Activated T-cell treated with anti-CD3 and anti-CD28 coated beads for 48 hours (primary cell): ENCODE measurements at regions not wholly inside any gene's neighbourhood (a gene's known extent, or its start where the extent isn't known, plus 50 kb on each side); places are given as distances from the start of the nearest gene placed in this dataset.
"Not testable (repeated sequence)": the region's sequence is repeated elsewhere in the genome, so short reads cannot be mapped to it uniquely, and the experiment has no call there.

Source experiments
- DNase-seq: peaks from one replicate; pipeline ENCODE4 v3.0.0-alpha.2; 2020; ENCODE audit warnings: low read depth

DNA sequence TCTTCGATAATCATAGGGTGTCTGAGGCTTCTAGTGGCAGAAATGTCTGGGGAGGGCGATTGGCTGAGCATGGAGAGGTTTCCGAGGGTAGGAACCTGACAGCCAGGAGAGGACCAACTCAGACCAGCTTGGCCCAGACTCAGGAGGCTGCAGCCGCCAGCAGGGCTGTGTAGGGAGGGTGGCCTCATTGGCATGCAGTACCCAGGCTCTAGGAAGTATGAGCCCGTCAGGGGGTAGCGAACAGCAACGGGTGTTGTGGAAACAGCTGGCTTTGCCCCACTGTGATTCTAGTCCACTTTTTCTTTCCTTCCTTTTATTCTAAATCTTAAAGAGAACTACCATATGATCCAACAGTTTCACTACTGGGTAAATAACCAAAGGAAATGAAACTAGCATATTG, 103.3 kb downstream of the DIRAS3 start:
- DNase-seq, result no peak

DNA sequence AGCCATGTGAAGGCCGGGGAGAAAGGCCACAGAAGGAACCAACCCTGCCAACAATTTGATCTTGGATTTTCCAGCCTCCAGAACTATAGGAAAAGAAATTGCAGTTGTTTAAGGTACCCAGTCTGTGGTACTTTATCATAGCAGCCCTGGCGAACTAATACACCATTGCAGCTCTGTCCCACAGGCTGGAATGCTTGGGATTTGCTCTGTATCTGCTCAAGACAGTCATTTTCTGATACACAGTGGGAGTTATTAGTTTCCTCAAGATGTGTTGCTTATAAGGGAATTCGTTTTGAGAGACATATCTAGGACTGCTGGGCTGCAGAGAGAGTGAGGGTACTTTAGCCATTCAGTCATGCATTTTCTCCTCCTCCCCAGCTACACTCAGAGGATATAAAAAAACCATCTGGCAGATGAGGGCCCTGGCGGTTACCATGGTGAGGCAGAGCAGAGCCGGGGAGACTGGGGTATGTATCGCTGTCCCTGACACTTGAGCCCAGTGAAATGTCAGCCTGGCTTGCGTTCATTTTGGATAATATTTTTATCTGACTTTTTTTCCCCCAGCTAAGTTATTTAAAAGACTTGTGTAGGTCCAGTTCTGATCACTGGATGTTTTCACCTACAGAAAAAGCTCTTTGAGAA, 104.6 kb downstream of the DIRAS3 start:
- no peak for DNase-seq

DNA sequence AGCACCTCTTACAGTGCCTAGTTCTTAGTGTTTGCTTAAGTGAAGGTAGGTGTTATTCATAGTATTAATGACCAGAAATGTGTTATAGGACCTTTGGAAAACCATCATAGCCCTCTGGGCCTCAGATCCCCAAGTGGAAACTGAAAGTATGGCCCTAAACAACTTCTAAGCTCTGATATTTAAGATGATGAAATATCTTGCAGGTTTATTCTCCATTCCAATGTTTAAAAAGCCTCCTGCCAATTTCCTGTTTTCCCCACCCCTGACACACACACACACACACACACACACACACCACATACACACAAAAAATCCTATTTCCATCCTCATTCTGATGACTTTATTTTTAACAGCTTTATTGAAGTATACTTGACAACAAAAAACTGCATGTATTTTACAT, 108.2 kb downstream of the DIRAS3 start:
- DNase-seq, result no peak

DNA sequence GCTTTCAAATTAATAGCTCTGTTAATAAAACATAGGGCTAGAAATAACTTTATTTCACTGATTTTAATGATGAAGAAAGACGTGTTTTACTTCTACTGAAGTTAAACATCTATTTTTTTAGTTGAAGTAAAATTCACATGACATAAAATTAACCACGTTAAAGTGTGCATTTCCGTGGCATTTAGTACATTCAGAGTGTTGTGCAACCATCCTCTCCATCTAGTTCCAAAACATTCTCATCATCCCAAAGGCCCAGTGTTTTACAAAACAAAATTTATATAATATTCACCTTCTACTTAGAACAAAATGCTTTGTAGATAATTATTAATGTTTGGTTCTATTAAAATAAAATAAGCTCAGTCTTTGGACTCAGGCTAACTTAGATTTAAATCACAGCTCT, 108.5 kb upstream of the GNG12 start:
- DNase-seq, result no peak

DNA sequence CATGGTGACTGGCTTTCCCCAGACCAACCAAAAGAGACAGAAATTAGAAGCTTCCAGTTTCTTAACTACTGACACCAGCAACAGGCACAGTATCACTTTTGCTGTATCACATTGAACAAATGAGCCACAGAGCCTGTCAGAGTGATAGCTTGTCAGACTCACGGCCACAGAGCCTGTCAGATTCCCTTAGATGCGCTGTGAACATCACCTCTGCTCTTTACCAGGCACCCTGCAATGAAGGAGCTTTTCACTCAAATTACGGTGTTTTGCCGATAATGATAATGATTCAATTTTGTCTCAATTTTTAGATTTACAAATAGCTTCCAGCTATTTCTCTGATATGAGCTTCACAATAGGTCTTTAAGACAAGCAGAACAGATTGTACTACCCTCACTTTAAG, 107.9 kb upstream of the GNG12 start:
- DNase-seq, result no peak

DNA sequence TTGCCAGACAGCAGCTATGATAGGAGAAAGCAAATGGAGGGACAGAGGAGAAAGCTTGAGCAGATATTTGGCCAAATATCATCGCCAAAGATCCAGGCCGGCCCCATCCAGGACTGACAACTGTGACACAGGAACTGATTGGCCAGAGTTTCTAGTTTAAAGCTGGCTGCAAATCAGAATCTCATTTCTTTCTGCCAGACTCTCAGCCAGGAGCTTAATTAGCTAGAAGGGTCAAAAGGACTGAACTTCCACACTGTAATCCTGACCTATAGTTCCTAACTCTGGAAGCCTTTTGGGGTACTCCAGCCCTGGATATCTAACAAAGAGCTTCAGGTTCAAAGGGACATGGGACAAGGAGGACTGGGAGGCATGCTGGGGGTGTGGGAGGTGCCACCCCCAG, 106.7 kb upstream of the GNG12 start:
- DNase-seq, result no peak

DNA sequence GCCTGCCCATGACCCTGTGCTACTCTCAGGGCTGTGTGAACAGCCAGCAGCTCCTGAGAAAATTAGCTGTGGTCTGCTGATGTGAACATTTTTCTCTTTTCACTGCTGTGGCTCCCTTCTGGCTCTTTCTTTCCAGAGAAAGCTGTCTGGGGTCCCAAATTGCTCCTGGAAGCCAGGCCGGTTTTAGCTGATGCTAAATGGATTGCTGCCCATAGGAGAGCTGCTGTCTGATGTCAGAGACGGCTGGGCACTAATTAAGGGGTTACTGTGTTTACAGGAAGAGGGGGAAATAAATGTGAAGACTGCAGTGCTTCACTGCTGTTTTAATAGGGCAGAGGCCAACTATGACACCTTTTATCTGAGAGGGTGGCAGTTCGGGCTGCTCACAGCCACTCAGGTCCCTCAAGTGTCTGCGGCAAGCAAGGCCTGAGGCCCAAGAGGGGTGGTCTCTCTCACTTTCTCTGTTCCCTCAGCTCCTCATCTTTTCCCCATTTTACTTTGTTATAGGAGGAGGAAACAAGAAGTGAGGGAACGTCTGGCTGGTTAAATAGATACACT, 106.0 kb upstream of the GNG12 start:
- no peak for DNase-seq

DNA sequence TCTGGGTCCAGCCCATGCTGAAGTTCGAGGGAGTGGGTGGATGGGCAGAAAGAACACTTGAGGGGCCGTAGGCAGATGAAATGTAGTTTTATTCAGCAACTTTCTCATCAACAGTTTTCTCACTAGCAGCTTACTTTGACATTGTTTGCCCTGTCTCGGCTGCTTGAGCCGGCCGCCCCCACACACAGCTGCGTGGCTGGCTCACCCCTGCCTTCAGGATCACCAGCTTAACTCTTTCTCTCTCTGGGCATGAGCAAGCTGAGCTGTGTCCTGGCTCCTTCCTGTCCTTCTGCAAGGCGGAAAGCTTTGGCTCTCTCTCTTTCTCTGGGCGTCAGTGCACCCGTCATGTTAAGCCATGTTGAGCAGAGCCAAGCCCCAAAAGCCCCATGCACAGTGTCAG, 104.4 kb upstream of the GNG12 start:
- DNase-seq, result no peak

DNA sequence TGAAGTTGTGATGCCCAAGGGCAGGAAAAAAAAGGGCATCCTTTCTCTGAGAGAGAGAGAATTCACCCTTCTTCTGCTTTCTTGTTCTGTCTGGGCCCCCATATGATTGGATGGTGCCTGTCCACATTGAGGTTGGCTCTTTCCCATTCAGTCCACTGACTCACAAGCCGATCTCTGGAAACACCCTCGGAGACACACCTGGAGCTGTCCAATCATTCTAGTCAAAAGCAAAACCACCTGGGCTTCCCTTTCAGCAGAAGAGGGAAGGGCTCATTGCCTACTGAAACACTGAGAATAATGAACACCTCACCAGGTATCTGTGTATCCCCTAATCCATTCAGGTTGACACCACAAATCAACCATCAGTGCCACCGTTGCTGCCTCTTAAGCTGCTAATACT, 103.7 kb upstream of the GNG12 start:
- DNase-seq, result no peak

DNA sequence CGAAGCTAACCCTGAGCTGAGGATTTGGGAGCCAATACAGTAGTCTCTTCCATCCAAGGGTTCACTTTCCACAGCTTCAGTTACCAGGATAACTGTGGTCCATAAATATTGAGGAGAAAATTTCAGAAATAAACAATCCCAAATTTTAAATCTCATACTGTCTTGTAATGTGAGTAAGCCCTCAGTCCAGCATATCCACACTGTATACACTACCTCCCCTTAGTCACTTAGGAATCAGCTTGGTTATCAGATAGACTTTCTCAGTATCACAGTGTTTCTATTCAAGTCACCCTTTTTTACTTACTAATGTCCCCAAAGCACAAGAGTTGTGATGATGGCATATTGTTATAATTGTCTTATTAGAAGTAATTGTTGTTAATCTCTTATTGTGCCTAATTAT, 102.3 kb upstream of the GNG12 start:
- DNase-seq, result no peak

DNA sequence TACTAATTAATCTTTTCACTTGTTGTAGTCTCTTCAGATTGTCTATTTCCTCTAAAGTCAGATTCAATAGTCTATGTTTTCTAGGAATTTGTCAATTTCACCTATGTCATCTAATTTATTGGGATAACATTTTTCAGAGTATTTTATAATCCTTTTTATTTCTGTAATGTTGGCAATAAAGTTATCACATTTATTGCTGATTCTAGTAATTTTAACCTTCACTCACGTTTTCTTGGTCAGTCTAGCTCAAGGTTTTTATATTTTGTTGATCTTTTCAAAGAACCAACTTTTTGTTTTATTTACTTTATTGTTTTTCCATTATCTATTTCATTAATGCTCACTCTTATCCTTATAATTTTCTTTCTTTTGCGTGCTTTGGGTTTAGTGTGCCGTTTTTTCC, 97.9 kb upstream of the GNG12 start:
- DNase-seq, result no peak

DNA sequence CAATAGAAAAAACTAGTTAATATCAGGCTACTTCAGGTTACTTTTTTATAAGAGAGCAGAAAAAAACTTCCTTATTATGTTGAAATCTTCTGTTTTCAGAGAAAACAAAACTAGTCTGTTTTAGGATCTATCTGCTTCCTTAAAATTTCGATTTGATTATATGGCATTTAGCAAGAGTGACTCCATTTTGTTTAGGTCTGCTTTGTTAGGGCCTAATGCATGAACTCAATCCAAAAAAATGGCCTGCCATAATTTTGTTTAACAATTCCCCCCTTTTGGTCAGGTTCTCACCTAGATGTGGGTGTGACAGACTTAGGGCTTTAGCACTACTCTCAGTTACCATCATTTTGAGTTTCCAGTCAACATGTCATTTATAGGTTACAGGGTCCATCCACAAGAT, 89.8 kb upstream of the GNG12 start:
- no peak for DNase-seq

DNA sequence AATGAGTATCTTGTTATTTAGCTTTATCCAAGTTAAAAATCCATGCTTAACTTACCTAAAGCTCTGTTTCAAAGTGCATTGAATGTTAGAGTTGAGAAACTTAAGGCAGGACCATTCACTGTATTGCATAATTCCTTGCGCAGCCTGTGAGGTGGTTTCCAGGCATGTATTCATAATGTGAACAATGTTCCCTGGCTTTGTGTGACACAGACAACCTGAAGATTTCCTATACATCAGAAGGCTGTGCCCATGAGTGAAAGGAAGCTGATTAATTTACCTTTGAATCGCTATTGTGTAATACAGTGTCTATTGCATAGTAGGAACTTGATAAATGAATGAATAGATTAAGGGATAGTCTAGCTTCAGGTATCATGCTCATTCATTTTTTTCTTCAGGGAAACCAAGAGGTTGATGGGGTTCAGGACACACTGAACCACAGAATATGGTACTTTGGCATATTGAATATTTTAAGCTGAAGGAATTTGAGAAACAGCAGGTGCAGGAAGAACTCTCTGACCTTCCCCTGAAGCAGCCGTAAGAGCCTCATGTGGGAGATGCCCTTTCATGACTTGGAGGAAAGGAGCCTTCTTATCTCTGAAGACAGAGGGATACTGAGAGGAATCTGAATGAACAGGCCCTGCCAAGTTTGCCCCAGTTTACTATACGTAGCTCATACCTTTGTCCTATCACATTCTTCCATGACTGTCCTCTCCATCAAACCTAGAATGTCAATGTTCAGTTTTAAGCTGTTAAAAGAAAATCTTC, 88.6 kb upstream of the GNG12 start:
- no peak for DNase-seq

DNA sequence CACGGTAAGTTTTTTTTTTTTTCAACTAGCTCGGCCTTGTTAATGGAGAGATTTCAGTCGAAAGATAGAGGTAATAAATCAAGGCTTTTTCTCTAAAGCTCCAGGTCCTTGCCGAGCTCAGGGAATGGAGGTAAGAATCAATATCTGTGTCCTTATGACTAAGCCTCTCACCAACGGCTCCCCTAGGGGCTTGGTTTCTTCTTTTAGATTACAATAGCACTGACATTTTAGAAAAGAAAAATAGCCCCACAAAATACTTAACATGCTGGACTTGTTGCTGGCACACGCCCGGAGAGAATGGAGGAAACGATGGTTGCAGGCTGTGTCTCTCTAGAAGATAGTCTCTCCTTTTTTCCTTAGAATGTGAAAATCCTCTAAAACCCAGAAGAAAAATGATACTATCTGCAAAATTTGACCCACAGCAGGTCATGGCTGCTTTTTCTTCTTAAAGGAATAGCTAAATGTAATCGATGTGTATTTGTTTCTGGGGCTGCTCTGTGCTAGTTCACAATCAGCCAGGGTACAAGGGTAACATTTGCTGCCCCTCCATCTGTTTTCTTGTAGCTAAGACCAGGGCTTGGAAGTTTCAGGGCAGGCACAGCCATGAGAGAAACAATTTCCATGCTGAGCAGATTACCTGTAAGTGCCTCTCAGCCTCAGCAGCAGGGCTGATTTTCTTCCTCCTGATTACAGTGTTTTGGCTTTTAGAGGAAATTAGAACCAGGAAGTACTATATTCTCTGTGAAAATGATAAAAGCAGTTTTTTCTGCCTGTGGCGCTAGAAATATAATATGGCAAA, 86.2 kb upstream of the GNG12 start:
- no peak for DNase-seq

DNA sequence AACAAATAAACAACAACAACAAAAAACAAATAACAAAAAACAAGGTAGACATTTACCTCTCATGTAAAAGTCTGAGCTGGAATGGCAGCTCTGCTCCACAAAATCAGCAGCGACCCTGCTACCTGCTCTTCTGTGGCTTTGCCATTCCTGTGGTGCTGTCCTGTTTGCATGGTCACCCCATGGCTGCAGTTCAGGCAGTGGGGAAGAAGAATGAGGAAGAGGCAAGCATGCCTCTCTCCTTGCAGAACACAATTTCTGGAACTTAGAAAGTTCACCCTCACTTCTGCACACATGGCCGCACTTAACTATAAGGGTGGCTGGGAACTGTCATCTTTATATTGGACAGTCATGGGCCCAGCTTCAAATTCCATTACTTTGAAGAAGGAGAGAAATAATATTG, 84.8 kb upstream of the GNG12 start:
- DNase-seq, result no peak

DNA sequence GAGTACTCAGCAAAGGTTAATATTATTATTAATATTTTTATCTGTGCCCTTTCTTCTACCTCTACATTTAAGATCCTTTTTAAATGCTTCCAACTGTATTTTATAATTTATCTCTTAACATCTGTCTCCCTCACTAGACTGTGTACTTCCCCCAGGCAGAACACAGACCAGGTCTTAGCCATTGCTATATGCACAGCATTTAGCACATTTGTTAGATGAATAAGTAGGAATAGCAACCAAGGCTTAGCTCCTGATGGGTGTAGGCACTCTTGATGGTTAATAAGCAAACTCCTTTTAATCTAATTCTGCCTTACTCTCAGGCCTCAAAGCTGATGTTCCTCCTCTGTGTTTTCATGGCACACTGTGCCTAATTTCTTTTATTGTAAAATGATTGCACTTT, 83.7 kb upstream of the GNG12 start:
- DNase-seq, result no peak

DNA sequence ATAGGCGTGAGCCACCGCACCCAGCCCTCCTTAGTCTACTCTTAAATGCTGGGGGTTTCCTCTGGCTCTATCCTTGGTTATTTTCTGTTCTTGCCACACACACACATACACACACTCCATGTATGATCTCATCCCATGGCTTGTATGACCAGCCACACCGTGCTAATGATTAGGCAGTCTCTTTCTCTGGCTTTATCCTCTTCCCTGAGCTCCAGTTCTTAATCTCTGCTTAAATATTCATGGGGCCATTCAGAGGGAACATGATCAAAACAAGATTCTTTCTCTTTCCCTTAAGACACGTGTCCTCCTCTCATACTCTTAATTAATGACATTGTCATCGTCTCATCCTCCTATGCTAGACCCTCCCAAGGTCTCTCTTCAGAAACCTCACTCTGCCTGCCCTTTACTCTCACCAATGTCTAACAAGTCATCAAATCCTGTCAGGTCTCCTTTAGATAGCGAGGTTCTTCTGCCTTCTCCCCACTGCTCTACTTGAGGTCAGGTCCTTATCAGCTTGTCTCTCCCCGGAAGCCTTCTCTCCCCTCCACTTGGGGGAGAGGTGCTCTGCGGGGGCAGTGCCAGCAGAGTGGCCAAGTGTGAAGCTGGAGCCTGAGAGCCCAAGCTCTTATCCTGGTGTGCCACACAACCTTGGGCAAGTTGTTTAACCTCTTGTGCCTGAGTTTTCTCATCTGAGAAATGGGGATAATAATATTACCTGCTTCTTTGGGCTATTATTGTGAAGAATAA, 83.0 kb upstream of the GNG12 start:
- DNase-seq, result no peak

DNA sequence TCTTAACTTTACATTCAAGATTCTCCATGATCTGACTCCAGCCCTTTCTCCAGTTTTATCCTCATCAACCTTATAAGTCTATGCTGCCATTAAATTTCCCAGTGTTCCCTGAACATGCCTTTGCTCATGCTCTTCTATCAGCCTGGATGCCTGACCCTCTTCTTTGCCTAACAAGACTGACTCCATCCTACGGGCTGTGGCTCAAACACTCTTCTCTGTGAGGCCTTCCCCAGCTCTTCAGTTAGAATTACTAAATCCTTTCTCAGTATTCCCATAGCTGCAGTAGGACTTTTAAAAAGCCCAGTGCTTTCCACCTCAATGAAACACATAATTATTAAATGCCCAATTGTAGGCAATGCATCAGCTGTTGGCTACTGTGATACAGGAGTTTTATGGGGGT, 76.5 kb upstream of the GNG12 start:
- DNase-seq, result no peak

DNA sequence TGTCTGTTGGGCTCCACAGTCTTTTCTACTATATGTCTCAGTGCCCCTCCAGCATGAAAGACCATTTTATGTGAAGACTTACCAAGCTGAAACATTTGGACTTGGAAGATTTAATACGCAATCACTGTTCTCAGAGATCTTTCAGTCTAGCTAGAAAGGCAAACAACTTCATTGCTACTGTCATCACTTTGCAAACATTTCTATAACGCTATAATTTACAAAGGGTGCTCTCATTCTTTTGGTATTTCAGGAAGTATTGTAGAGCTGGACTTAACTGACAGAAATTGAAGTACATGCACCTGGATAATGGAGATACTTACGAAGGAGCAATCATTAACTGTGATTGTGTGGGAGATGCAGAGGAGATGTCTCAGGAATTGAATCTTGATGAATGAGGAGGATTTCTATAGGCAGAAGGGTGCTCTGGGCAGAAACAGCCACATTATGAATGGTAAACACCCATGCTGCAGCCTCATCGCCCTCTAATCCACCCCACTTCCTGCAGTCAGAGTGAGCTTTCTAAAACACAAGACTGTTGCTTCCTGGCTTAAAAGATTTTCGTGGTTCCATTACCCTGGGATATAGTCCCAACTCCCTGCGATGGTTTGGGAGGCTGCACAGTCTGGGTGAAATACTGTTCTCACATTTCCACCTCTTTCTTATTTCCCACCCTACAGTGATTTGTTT, 75.1 kb upstream of the GNG12 start:
- no peak for DNase-seq

DNA sequence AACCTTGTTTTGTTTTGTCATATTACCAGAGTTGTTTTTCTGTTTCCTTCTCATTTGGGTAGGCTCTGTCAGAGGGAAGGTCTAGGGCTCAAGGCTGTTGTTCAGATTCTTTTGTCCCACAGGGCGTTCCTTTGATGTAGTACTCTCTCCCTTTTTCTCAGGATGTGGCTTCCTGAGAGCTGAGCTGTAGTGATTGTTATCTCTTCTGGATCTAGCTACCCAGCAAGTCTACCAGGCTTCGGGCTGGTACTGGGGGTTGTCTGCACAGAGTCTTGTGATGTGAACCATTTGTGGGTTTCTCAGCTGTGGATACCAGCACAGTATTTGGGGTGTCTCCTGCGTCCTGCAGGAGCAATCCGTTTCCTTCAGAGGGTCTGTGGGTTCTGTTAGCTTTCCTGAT, 74.2 kb upstream of the GNG12 start:
- not testable (repeated sequence) for DNase-seq

DNA sequence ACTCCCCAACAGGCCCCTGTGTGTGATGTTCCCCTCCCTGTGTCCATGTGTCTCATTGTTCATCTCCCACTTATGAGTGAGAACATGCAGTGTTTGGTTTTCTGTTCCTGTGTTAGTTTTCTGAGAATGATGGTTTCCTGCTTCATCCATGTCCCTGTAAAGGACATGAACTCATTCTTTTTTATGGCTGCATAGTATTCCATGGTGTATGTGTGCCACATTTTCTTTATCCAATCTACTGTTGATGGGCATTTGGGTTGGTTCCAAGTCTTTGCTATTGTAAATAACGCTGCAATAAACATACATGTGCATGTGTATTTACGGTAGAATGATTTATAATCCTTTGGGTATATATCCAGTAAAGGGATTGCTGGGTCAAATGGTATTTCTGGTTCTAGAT, 72.7 kb upstream of the GNG12 start:
- not testable (repeated sequence) for DNase-seq
